WTC11 (cell line): ENCODE measurements at regions not wholly inside any gene's neighbourhood (a gene's known extent, or its start where the extent isn't known, plus 50 kb on each side); places are given as distances from the start of the nearest gene placed in this dataset.

Experiments used
- ATAC-seq: fragments of 200-7000 bp; cut with Tn5 transposase; 2 replicates; pipeline ENCODE4 v1.10.0; 2021; ENCODE audit warnings: mild to moderate bottlenecking, moderate library complexity
- CTCF ChIA-PET: fragments of 300-600 bp; sonication (Branson Sonifier 250); formaldehyde crosslinking; loops from one replicate; lab custom pipeline; 2021; ENCODE audit warnings: antibody characterized with exemption; lab: Charles Lee
- POLR2A ChIA-PET: fragments of 350-600 bp; sonication (Branson Sonifier 250); formaldehyde crosslinking; loops from one replicate; lab custom pipeline; 2021; ENCODE audit warnings: antibody characterized with exemption; lab: Charles Lee
- DNase-seq: peaks from one replicate; pipeline ENCODE4 v3.0.0; 2021; ENCODE audit warnings: low spot score
- H3K27ac Mint-ChIP-seq: 2 replicates; pipeline ENCODE4 v1.8.0; 2021; ENCODE audit warnings: mixed read lengths
- H3K27me3 Mint-ChIP-seq: 2 replicates; pipeline ENCODE4 v1.8.0; 2021; ENCODE audit warnings: low read depth, mild to moderate bottlenecking, moderate library complexity, mixed read lengths
- H3K36me3 Mint-ChIP-seq: 2 replicates; pipeline ENCODE4 v1.8.0; 2021; ENCODE audit warnings: mixed read lengths
- H3K4me1 Mint-ChIP-seq: 2 replicates; pipeline ENCODE4 v1.8.0; 2022; ENCODE audit warnings: mixed read lengths
- H3K4me3 Mint-ChIP-seq: 2 replicates; pipeline ENCODE4 v1.8.0; 2021; ENCODE audit warnings: mild to moderate bottlenecking, moderate library complexity, mixed read lengths
- H3K9me3 Mint-ChIP-seq: 2 replicates; pipeline ENCODE4 v1.8.0; 2021; ENCODE audit warnings: mixed read lengths
- ATF1 ChIP-seq: sonication (generic); formaldehyde crosslinking; IDR thresholded peaks from 2 replicates; pipeline ENCODE4 v1.8.1; 2023; ENCODE audit warnings: mild to moderate bottlenecking, moderate library complexity, missing genetic modification reagents
- ATF3 ChIP-seq: sonication (generic); formaldehyde crosslinking; conservative IDR thresholded peaks from 2 replicates; pipeline ENCODE4 v1.8.1; 2022; ENCODE audit warnings: mild to moderate bottlenecking, missing genetic modification reagents
- CREM ChIP-seq: sonication (generic); formaldehyde crosslinking; IDR thresholded peaks from 2 replicates; pipeline ENCODE4 v1.8.1; 2022; ENCODE audit warnings: mild to moderate bottlenecking, missing genetic modification reagents, moderate library complexity
- ELF4 ChIP-seq: sonication (generic); formaldehyde crosslinking; IDR thresholded peaks from 2 replicates; pipeline ENCODE4 v1.8.1; 2022; ENCODE audit warnings: low read depth, mild to moderate bottlenecking, moderate library complexity, missing genetic modification reagents
- EMX1 ChIP-seq: fragments of 250-450 bp; sonication (Bioruptor Pico); IDR thresholded peaks from 2 replicates; pipeline ENCODE4 v1.8.0; 2021; ENCODE audit warnings: mild to moderate bottlenecking
- ETV6 ChIP-seq: sonication (generic); formaldehyde crosslinking; IDR thresholded peaks from 2 replicates; pipeline ENCODE4 v1.8.1; 2022; ENCODE audit warnings: mild to moderate bottlenecking, missing genetic modification reagents
- GRHL2 ChIP-seq: fragments of 250-450 bp; sonication (Bioruptor Pico); IDR thresholded peaks from 2 replicates; pipeline ENCODE4 v1.8.0; 2022; ENCODE audit warnings: mild to moderate bottlenecking, moderate library complexity; ENCODE audit not compliant: insufficient replicate concordance, severe bottlenecking
- JAZF1 ChIP-seq: fragments of 250-450 bp; sonication (Bioruptor Pico); IDR thresholded peaks from 2 replicates; pipeline ENCODE4 v1.9.0; 2021; ENCODE audit warnings: moderate library complexity, mild to moderate bottlenecking, inconsistent platforms
- MYBL2 ChIP-seq: sonication (generic); formaldehyde crosslinking; IDR thresholded peaks from 2 replicates; pipeline ENCODE4 v1.8.1; 2023; ENCODE audit warnings: mild to moderate bottlenecking, moderate library complexity, missing genetic modification reagents
- NFYB ChIP-seq: sonication (generic); formaldehyde crosslinking; conservative IDR thresholded peaks from 2 replicates; pipeline ENCODE4 v1.8.0; 2022; ENCODE audit warnings: low read depth, missing genetic modification reagents
- OVOL2 ChIP-seq: fragments of 250-450 bp; sonication (Bioruptor Pico); IDR thresholded peaks from 2 replicates; pipeline ENCODE4 v1.9.0; 2021; ENCODE audit warnings: mild to moderate bottlenecking, borderline replicate concordance
- RELA ChIP-seq: sonication (generic); formaldehyde crosslinking; IDR thresholded peaks from 2 replicates; pipeline ENCODE4 v1.8.1; 2022; ENCODE audit warnings: missing genetic modification reagents, mild to moderate bottlenecking, borderline replicate concordance
- RORB ChIP-seq: fragments of 250-450 bp; sonication (Bioruptor Pico); IDR thresholded peaks from 2 replicates; pipeline ENCODE4 v1.9.0; 2021; ENCODE audit warnings: mild to moderate bottlenecking
- SMAD3 ChIP-seq: sonication (generic); formaldehyde crosslinking; IDR thresholded peaks from 2 replicates; pipeline ENCODE4 v1.8.0; 2022; ENCODE audit warnings: missing genetic modification reagents, mild to moderate bottlenecking, borderline replicate concordance
- TP53 ChIP-seq: sonication (generic); formaldehyde crosslinking; IDR thresholded peaks from 2 replicates; pipeline ENCODE4 v1.8.1; 2023; ENCODE audit warnings: mild to moderate bottlenecking, missing genetic modification reagents
- ZNF263 ChIP-seq: sonication (generic); formaldehyde crosslinking; IDR thresholded peaks from 2 replicates; pipeline ENCODE4 v1.8.1; 2022; ENCODE audit warnings: low read depth, mild to moderate bottlenecking, moderate library complexity, missing genetic modification reagents
- ZNF317 ChIP-seq: sonication (generic); formaldehyde crosslinking; IDR thresholded peaks from 2 replicates; pipeline ENCODE4 v1.8.1; 2023; ENCODE audit warnings: low read depth, mild to moderate bottlenecking, moderate library complexity, missing genetic modification reagents, borderline replicate concordance
- ZNF396 ChIP-seq: fragments of 250-450 bp; sonication (Bioruptor Pico); IDR thresholded peaks from 2 replicates; pipeline ENCODE4 v1.8.0; 2021; ENCODE audit warnings: mild to moderate bottlenecking, moderate library complexity, borderline replicate concordance
- ZNF416 ChIP-seq: fragments of 250-450 bp; sonication (Bioruptor Pico); IDR thresholded peaks from 2 replicates; pipeline ENCODE4 v1.9.0; 2021; ENCODE audit warnings: mild to moderate bottlenecking, inconsistent platforms
- ZNF671 ChIP-seq: fragments of 250-450 bp; sonication (Bioruptor Pico); IDR thresholded peaks from 2 replicates; pipeline ENCODE4 v1.8.0; 2021; ENCODE audit warnings: mild to moderate bottlenecking
- TF ChIP-seq, protein P1 (sequence below): sonication (generic); formaldehyde crosslinking; IDR thresholded peaks from 2 replicates; pipeline ENCODE4 v1.8.1; 2023; ENCODE audit warnings: mild to moderate bottlenecking, missing genetic modification reagents, moderate library complexity
- TF ChIP-seq, protein P2 (sequence below): sonication (generic); formaldehyde crosslinking; IDR thresholded peaks from 2 replicates; pipeline ENCODE4 v1.8.1; 2023; ENCODE audit warnings: mild to moderate bottlenecking, missing genetic modification reagents
- TF ChIP-seq, protein P3 (sequence below): fragments of 250-450 bp; sonication (Bioruptor Pico); IDR thresholded peaks from 2 replicates; pipeline ENCODE4 v1.9.0; 2021; ENCODE audit warnings: mild to moderate bottlenecking
- TF ChIP-seq, protein P4 (sequence below): sonication (generic); formaldehyde crosslinking; IDR thresholded peaks from 2 replicates; pipeline ENCODE4 v1.8.1; 2023; ENCODE audit warnings: mild to moderate bottlenecking, moderate library complexity, missing genetic modification reagents
- TF ChIP-seq, protein P5 (sequence below): sonication (generic); formaldehyde crosslinking; IDR thresholded peaks from 2 replicates; pipeline ENCODE4 v1.8.1; 2022; ENCODE audit warnings: mild to moderate bottlenecking, moderate library complexity, missing genetic modification reagents
- TF ChIP-seq, protein P6 (sequence below): fragments of 250-450 bp; sonication (Bioruptor Pico); IDR thresholded peaks from 2 replicates; pipeline ENCODE4 v1.9.0; 2021; ENCODE audit warnings: moderate library complexity, mild to moderate bottlenecking, inconsistent platforms, borderline replicate concordance

DNA sequence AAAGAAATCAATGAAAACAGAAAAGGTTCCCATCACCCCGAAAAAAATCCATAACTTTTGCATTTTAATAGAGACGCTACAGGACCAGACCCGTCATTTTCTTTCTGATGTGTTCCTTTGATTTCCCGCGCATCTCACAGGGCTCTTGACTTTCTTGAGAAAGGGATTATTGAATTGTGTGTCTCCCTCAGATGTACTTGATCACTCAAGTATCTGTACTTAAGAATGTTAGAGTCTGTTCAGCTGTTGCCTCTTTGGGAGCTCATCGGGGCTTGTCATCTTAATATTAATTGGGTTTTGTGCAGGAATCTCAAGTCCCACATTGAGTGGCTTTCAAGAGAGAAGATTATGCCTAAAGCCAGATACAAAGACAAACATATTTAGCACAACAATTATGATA is 606.4 kb upstream of the SALL1 start (continued):
- no peak for TF ChIP-seq ELF4 (CRISPR knock-in tag)

DNA sequence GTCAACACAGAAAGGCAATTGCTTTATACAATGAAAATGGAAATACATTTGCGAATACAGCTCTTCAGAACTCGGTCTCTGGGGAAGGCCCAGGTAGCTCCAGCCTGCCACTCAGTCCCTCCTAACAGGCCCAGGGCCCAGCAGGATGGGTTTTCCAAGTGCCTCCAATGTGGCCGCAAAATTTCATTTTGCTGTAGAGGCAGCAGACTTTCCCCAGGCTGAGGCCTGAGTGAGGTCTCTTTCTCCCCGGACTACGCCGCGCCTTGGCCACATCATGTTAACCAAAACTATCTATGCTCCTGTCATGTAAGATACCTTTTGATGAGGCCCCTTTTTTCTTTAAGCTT is 606.0 kb upstream of the SALL1 start:
- TF ChIP-seq, protein P1, sequence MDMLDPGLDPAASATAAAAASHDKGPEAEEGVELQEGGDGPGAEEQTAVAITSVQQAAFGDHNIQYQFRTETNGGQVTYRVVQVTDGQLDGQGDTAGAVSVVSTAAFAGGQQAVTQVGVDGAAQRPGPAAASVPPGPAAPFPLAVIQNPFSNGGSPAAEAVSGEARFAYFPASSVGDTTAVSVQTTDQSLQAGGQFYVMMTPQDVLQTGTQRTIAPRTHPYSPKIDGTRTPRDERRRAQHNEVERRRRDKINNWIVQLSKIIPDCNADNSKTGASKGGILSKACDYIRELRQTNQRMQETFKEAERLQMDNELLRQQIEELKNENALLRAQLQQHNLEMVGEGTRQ = no peak
- TF ChIP-seq, protein P2, sequence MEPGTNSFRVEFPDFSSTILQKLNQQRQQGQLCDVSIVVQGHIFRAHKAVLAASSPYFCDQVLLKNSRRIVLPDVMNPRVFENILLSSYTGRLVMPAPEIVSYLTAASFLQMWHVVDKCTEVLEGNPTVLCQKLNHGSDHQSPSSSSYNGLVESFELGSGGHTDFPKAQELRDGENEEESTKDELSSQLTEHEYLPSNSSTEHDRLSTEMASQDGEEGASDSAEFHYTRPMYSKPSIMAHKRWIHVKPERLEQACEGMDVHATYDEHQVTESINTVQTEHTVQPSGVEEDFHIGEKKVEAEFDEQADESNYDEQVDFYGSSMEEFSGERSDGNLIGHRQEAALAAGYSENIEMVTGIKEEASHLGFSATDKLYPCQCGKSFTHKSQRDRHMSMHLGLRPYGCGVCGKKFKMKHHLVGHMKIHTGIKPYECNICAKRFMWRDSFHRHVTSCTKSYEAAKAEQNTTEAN = no peak
- ChIA-PET POLR2A (no interaction called here), CTCF (interaction anchor here (0.8 kb wide), 1 partner anchor 10 kb away, joined by 3 read pairs; no protein-coding TSS in a partner anchor)
- H3K4me1 Mint-ChIP-seq = peaks cover 85% of the 10 kb centered on the region
- DNase-seq (no peak), ATAC-seq (no peak)
- H3K36me3 Mint-ChIP-seq = no peaks in the 10 kb centered on the region
- H3K9me3 Mint-ChIP-seq = no peaks in the 10 kb centered on the region
- H3K4me3 Mint-ChIP-seq = no peak overlapping the region
- H3K27me3 Mint-ChIP-seq = no peaks in the 10 kb centered on the region
- no peak overlapping the region for H3K27ac Mint-ChIP-seq

GRCh38 chr16:51756447-51757123 is 605.5 kb upstream of the SALL1 start:
- ATAC-seq = no peak
- H3K27me3 Mint-ChIP-seq = no peaks in the 10 kb centered on the region
- POLR2A ChIA-PET = no interaction called here

GRCh38 chr16:51755577-51756355 is 604.7 kb upstream of the SALL1 start:
- Mint-ChIP-seq H3K36me3 (no peaks in the 10 kb centered on the region), H3K27me3 (no peaks in the 10 kb centered on the region), H3K9me3 (no peaks in the 10 kb centered on the region), H3K4me1 (peaks cover 73% of the 10 kb centered on the region), H3K27ac (no peak overlapping the region), H3K4me3 (no peak overlapping the region)
- no peak for DNase-seq
- ChIA-PET POLR2A (interaction anchor here (1.2 kb wide), 1 partner anchor 623 kb away, joined by 3 read pairs; no protein-coding TSS in a partner anchor), CTCF (interaction anchor here (0.8 kb wide), 1 partner anchor 9 kb away, joined by 3 read pairs; no protein-coding TSS in a partner anchor)
- no peak for ATAC-seq
- no peak for TF ChIP-seq GRHL2
- no peak for TF ChIP-seq MYBL2 (CRISPR knock-in tag)
- TF ChIP-seq, protein P3, sequence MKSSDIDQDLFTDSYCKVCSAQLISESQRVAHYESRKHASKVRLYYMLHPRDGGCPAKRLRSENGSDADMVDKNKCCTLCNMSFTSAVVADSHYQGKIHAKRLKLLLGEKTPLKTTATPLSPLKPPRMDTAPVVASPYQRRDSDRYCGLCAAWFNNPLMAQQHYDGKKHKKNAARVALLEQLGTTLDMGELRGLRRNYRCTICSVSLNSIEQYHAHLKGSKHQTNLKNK (CRISPR knock-in tag) = no peak
- TF ChIP-seq ATF3 (CRISPR knock-in tag) = no peak
- TF ChIP-seq, protein P4, sequence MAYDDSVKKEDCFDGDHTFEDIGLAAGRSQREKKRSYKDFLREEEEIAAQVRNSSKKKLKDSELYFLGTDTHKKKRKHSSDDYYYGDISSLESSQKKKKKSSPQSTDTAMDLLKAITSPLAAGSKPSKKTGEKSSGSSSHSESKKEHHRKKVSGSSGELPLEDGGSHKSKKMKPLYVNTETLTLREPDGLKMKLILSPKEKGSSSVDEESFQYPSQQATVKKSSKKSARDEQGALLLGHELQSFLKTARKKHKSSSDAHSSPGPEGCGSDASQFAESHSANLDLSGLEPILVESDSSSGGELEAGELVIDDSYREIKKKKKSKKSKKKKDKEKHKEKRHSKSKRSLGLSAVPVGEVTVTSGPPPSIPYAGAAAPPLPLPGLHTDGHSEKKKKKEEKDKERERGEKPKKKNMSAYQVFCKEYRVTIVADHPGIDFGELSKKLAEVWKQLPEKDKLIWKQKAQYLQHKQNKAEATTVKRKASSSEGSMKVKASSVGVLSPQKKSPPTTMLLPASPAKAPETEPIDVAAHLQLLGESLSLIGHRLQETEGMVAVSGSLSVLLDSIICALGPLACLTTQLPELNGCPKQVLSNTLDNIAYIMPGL = no peak
- no peak for TF ChIP-seq RELA (CRISPR knock-in tag)
- no peak for TF ChIP-seq ETV6 (CRISPR knock-in tag)
- no peak for TF ChIP-seq ZNF317
- TF ChIP-seq, protein P5, sequence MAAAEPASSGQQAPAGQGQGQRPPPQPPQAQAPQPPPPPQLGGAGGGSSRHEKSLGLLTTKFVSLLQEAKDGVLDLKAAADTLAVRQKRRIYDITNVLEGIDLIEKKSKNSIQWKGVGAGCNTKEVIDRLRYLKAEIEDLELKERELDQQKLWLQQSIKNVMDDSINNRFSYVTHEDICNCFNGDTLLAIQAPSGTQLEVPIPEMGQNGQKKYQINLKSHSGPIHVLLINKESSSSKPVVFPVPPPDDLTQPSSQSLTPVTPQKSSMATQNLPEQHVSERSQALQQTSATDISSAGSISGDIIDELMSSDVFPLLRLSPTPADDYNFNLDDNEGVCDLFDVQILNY (CRISPR knock-in tag) = no peak
- TF ChIP-seq ZNF416 (CRISPR knock-in tag) = no peak
- TF ChIP-seq EMX1 (CRISPR knock-in tag) = no peak
- TF ChIP-seq RORB = no peak
- no peak for TF ChIP-seq JAZF1 (CRISPR knock-in tag)

More at GRCh38 chr16:51756447-51757123, 605.5 kb upstream of the SALL1 start:
- no peaks in the 10 kb centered on the region for H3K36me3 Mint-ChIP-seq
- no peak overlapping the region for H3K27ac Mint-ChIP-seq
- CTCF ChIA-PET = interaction anchor here (0.5 to 0.8 kb wide), 2 partner anchors 10 to 603 kb away, joined by 3 read pairs; no protein-coding TSS in a partner anchor
- no peaks in the 10 kb centered on the region for H3K9me3 Mint-ChIP-seq
- H3K4me3 Mint-ChIP-seq = no peak overlapping the region
- DNase-seq = no peak
- TF ChIP-seq, protein P6, sequence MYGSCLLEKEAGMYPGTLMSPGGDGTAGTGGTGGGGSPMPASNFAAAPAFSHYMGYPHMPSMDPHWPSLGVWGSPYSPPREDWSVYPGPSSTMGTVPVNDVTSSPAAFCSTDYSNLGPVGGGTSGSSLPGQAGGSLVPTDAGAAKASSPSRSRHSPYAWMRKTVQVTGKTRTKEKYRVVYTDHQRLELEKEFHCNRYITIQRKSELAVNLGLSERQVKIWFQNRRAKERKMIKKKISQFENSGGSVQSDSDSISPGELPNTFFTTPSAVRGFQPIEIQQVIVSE (CRISPR knock-in tag) = no peak
- no peak for TF ChIP-seq JAZF1 (CRISPR knock-in tag)
- no peak for TF ChIP-seq OVOL2 (CRISPR knock-in tag)
- TF ChIP-seq, protein P5 (CRISPR knock-in tag) = no peak
- no peak for TF ChIP-seq NFYB (CRISPR knock-in tag)
- no peak for TF ChIP-seq ELF4 (CRISPR knock-in tag)
- no peak for TF ChIP-seq ZNF396
- no peak for TF ChIP-seq ATF1 (CRISPR knock-in tag)
- no peak for TF ChIP-seq ZNF263 (CRISPR knock-in tag)
- no peak for TF ChIP-seq CREM (CRISPR knock-in tag)
- no peak for TF ChIP-seq SMAD3 (CRISPR knock-in tag)
- TF ChIP-seq ZNF671 (CRISPR knock-in tag) = no peak
- TF ChIP-seq TP53 (CRISPR knock-in tag) = no peak
- TF ChIP-seq, all 79 proteins: peak for 0
- H3K4me1 Mint-ChIP-seq = peaks cover 81% of the 10 kb centered on the region
